Epidermal melanocyte (primary cell): ENCODE measurements at regions not wholly inside any gene's neighbourhood (a gene's known extent, or its start where the extent isn't known, plus 50 kb on each side); places are given as distances from the start of the nearest gene placed in this dataset.

Experiments
- DNase-seq: peaks from one replicate; pipeline ENCODE4 v3.0.0; 2011; ENCODE audit warnings: low spot score; ENCODE audit not compliant: insufficient read length

DNA sequence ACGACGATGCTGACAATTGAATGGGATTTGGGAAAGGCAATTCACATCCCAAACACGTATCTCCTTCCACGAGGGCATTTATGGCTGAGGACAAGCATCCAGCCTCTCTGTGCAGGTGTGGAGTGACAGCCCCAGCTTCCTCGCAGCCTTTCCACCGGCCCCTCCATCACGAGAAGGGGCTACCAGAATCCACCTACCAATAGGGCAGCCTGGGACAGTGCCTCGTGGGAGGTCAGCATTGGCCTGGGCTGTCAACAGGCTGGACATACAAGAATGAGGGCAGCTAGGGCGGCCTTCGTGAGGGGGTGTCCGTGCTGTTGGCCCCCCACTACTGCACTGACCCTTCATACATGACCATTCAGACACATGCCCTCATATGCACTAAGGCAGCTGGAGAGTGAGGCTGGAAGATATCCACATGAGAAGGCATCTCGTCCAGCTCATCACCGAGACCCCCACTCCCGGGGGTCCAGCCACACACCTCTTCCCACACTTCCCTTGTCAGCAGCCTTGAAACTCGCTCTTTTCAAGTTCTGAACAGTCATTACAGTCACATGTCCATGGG, 81.0 kb upstream of the ADRA2C start:
- no peak for DNase-seq

DNA sequence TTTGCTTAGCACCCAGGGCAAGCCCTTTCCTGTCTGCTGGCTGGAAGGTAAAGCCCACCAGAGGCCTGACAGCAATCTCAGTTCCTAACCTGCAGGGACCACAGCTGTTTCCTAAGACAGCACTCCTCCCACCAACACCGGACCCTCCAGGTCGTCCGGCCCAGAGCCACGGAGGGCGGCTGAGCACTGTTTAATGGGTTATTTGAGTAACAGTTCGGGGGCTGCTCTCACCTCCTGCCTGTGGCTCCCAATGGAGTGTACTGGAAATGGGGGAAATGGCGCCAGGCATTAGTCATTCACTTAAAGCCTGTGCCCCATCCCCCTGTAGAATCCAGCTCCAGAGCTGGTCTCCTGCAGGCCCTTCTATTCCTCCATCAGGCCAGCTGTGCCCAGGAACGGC, 81.6 kb upstream of the ADRA2C start:
- no peak for DNase-seq

DNA sequence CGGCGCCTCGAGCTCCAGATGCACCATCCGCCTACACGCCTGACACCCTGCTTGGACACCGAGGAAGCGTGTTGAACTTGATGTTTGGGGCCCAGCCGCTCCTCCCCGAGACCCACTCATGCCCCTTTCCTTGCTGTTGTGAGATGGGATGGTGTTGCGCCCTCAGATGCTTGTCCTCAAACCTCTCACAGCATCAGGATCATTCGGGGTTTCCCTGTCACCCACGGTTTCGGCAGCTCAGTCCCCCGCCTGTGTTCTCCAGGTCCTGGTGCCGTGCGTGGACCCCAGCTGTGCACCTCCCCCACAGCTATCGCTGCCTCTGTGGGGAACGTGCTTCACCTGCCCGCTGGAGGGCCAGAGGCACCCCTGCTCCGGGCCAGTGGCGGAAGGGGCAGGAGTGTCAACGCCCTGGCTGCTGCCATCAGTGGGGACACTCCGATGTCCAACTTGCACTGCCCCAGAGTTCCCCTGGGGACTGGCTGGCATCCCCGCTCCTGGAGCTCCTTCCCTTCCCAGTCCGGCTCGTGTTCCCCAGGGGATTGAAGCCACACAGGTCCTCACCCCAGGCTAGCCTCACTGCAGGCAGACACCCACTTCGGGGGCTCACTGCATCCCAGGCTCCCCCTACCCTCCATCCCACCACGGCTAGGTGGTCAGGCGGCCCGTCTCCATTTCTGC, 82.3 kb upstream of the ADRA2C start:
- no peak for DNase-seq

GRCh38 chr4:3683077-3683743, 83.0 kb upstream of the ADRA2C start:
- no peak for DNase-seq

- DNase-seq: no peak
Observed at GRCh38 chr4:3682236-3683076, 83.7 kb upstream of the ADRA2C start.

DNA sequence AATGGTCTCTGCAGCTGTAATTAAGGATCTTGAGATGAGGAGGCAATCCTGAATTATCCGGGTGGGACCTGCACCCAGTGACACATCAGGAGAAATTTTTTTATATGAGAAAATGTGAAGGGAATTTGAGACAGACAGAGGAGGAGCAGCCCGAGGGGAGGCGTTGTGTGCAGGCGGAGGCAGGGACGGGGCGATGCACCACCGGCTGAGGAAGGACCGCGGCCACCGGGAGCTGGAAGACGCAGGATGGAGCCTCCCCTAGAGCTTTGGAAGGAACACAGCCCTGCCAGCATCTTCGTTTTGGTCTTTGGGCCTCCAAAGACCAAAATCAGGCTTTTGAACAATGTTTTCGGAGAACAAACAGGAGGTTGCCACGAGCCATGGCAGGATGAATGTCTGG, 85.0 kb upstream of the ADRA2C start:
- DNase-seq: no peak

GRCh38 chr4:3680656-3681055, 85.5 kb upstream of the ADRA2C start:
- DNase-seq: no peak

- no peak for DNase-seq
Observed at GRCh38 chr4:3679851-3680311, 86.3 kb upstream of the ADRA2C start.

GRCh38 chr4:3679071-3679825, 86.9 kb upstream of the ADRA2C start:
- no peak for DNase-seq

GRCh38 chr4:3677748-3678070, 88.5 kb upstream of the ADRA2C start:
- no peak for DNase-seq

DNA sequence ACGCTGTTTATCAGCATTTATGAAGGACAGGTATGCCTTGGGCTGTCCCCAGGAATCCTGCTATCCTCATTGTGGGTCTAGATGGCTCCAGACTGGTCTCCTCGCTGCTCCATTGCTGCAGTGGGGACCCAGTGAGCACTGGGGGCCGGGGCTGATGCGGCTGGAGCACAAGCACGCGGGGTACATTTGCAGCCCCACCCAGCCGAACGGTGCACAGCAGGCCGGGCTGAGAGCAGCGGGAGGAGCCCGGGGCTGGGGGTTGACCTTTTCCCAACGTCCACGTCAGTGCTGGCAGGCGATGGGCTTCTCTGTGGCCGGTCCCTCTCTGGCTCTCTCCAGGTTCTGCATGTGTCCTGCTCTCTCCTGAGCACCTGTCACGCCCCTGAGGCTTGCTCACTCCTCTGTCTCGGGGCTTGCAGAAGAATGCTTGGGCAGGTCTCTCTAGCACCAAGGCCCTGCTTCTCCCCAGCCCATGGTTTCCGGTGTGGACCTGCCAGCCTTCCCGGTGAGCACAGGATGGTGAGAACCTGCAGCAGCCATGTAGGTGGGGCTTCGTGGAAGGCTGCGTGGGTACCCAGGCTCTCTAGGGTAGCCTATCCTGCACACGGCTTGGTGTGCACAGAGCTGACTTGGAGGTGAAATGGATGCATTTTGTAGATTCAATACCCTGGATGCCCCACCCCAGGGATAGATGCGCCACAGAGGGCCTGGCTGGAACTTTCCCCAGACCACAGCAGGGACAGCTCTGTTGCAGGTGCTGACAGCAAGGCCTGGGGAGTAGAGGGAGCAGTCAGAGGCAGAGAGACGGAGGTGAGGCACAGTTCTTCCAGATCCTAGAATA, 89.1 kb upstream of the ADRA2C start:
- no peak for DNase-seq

DNA sequence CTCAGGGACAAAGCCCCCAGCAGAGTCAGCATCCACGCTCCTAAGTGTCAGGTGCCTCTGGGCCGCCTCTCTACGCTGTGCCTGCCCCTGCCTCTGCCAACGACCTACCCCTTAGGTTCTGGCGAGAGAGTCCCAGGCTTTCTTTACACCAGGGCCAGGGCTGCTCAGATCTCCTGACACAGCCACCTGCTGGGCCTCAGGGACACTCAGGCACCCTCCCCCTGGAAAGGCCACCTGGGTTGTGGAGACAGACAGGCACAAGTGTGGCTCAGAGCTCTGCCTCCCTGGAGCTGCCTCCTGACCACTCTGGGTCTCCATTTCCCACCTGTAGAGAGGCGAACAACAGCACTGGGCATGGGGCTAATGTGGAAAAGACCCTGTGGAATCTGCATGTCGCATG, 90.0 kb upstream of the ADRA2C start:
- DNase-seq: no peak

DNA sequence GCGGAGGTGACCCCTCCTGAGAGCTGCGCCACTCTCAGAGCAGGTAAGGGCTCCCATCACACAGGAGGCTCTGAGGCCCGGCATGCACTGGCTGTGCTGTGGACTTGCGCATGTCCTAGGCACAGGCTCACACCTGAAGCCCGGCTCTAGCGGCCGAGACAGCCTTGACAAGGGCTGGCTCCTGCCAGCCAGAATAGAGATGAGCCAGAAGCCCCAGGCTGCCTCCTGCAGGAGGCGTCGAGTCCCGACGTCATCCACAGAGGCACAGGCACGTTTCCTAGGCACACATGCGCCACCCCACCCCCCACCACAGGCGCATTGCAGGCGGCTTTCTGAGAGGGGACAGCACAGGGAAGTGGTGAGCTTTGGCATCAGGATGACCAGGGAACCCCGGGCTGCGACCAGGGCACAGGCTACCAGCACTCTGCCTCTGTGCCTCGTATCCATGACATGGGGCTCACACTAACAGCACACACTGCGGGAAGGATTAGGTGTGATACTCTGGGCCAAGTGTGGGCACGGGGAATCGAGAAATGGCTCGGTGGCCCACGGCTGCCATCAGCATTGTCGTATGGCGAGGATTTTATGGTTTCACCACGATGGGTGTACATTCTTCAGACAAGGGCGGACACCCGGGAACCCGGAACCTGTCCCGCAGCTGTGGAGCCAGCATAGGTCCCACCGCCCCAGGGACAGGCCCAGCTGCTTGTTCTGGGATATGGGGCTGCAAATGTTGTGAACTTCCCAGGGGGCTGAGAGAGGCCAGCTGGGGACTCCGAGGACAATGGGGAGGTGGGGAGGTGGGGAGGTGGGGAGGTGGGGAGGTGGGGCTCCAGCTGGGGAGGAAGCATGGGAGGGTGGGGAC, 90.7 kb upstream of the ADRA2C start:
- no peak for DNase-seq

DNA sequence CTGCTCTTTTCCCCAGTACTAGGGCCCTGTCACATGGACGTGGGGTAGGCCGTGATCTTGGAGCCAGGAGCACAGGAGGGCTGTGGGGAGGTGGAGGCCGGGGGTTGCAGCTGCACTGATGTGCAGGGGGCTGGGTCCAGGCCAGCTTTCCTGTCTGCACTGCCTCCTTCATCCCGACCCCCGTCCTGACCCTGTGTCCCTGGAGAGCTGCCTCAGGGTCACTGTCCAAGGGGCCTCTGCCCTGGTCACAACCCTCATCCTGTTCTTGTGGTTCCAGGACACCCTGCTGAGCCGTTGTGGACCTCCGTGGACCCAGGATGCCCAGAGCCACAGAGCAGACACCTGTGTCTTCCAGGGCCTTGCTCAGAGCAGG, 91.7 kb upstream of the ADRA2C start:
- no peak for DNase-seq

GRCh38 chr4:3673716-3674478, 92.3 kb upstream of the ADRA2C start:
- no peak for DNase-seq

DNA sequence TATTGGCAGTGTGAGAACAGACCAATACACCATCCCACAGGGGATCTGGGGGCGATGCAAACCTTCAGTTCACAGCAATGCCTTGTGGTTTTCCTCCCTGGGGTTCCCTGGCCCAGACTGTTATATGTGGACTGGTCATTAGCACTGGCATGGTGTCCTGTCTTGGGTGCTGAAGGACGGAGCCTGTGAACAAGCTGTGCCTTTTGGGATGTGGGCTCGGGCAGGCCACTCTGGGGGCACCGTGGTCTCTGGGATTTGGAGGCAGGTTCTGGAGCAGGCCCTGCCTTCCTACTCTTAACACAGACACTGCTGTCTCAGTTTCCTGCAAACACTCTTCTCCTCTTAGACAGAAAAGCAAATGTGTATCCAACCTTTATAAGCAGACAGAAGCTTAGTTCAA, 93.0 kb upstream of the ADRA2C start:
- DNase-seq: no peak

- no peak for DNase-seq
Observed at GRCh38 chr4:3672465-3672831, 93.7 kb upstream of the ADRA2C start.

GRCh38 chr4:3671571-3672464, 94.4 kb upstream of the ADRA2C start:
- no peak for DNase-seq
